LoVo (cell line): ENCODE measurements at regions not wholly inside any gene's neighbourhood (a gene's known extent, or its start where the extent isn't known, plus 50 kb on each side); places are given as distances from the start of the nearest gene placed in this dataset.
"Not testable (repeated sequence)": the region's sequence is repeated elsewhere in the genome, so short reads cannot be mapped to it uniquely, and the experiment has no call there.

Source experiments
- DNase-seq: peaks from one replicate; pipeline ENCODE4 v3.0.0-alpha.2; 2016; ENCODE audit warnings: low spot score

GRCh38 chr3:74978684-74979083 lies 364.2 kb upstream of the CNTN3 start:
- DNase-seq = no peak

- not testable (repeated sequence) for DNase-seq
Measured at GRCh38 chr3:74985028-74985904, 370.8 kb upstream of the CNTN3 start.

DNA sequence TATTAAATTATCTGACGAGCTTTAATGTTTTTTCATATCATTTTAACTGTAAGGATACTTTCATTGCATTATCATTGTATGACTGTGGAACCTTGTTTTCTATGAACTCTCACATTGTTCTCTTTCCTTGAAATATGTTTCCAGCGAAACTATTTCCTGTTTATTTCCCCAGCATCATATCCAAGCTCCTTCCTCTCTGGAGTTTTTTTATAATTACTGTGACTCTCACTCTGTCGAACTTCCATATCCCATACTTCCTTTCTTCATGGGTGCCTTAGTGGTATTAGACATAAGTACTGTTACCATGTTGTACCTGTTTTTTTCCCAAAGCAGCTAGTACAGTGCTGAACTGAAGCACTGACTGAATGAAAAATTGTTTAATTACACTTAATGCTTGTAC lies 373.6 kb upstream of the CNTN3 start:
- no peak for DNase-seq

GRCh38 chr3:74992898-74993297 lies 378.4 kb upstream of the CNTN3 start:
- DNase-seq = no peak

DNA sequence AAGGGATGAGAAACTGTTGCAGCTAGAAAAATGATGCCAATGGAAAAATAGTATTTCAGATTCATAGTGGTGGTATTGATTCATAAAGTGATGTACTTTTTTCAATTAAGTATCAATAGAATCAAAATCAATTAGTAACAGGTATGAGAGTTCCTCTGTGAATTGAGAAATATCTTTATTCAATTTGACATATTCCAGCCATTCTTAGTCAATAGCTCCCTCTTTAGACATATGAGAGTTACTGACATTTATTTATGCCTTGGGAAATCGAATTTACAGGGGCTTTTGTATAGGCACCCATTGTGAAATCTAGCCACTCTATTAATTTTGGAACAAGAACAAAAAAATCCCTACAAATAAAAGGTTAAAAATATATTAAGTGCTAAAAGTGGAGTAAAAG lies 386.9 kb upstream of the CNTN3 start:
- no peak for DNase-seq

GRCh38 chr3:75012791-75013331 lies 398.4 kb upstream of the CNTN3 start:
- DNase-seq = no peak

GRCh38 chr3:75014008-75014407 lies 399.5 kb upstream of the CNTN3 start:
- DNase-seq = no peak

GRCh38 chr3:75015280-75015679 lies 400.8 kb upstream of the CNTN3 start:
- DNase-seq = no peak

DNA sequence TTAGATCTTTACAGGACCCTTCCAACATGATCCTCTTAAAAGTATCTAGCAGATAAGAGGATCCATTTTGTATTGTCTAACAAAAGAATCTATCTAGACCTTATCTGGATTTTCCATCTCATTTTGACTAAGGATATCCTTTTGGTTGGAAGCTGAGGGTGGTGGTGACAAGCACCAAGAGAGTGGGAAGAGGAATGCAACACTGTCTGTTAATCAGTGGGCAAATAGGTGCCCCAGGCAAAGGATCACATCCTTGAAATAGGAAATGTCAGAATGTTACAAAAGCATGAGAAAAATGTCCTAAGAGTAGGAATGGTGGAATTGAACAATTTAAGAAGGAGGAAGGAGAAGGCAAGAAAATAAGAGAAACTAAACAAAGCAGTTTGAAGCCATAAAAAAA lies 420.7 kb upstream of the CNTN3 start:
- no peak for DNase-seq

- no peak for DNase-seq
Measured at GRCh38 chr3:75042941-75043340, 428.5 kb upstream of the CNTN3 start.

- no peak for DNase-seq
Measured at GRCh38 chr3:75048650-75049049, 434.2 kb upstream of the CNTN3 start.

- DNase-seq = no peak
Measured at GRCh38 chr3:75049533-75049932, 435.1 kb upstream of the CNTN3 start.

DNA sequence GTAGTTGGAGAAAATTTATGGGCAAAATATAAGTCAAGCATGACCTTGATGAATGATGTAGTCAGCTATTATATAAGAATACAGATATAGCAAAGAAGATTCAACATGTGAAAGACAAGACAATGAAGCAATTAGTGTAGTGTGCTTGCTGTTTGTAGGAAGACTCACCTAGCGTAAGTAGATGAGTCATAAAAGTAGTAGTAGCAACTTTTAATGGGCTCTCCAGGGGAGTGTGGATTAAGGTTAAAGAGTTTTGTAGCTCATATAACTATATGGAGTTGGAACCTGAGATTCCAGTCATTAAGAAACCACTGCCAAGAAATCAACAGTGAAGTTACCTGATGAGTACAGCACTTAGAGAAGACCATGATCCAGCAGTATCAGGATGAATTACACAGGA lies 444.7 kb upstream of the CNTN3 start:
- no peak for DNase-seq

DNA sequence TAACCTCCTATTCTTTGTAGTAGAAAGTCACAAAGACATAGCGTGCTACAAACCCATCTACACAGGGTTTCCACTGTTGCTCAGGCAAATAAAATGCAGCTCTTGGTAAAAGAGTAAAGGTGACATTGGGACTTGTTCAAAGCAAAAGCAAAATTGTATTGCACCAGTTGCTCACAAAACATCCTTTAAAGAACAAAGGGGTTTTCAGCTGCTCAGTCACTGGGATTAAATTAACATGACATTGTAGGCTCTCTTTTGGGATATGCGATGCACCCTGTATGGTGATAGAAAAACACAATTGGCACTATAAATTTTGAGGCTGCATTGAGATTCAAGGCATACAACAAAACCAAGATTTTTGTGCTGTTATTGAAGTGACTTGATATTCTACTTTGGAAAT lies 447.3 kb upstream of the CNTN3 start:
- no peak for DNase-seq

DNA sequence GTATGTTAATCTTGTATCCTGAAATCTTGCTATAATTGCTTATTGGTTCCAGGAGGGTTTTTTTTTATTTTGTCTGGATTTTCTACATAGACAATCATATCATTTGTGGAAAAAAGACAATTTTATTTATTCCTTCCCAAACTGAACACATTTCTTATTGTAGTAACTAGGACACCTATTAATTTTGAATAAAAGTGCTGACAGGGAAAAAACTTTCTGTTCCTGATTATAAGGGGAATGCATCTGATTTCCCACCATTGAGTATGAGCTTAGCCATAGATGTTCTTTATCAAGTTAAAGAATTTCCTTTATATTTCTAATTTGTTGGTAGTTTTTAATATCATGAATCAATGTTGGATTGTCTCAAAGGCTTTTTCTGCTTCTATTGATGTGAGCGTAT lies 460.7 kb upstream of the CNTN3 start:
- DNase-seq = no peak

GRCh38 chr3:75076481-75076880 lies 462.0 kb upstream of the CNTN3 start:
- DNase-seq = no peak

DNA sequence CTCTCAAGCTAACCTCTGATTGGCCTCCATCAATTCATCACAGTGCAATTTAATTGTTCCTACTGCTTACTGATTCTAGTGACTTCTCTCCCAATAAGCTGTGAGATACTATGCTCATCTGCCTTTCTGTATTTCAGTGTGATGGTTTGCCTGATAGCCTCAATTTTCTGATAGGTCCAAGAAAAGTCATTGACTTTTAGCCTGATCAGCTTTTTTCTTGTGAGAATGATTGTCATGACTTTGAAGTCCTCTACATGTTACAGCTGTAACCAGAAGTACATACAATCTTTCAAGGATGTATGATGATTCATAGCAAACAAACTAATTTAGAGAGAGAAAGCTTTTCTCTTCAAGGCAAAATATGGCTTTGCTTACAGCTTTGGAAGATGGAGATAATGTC lies 463.8 kb upstream of the CNTN3 start:
- no peak for DNase-seq

GRCh38 chr3:75082845-75083244 lies 468.4 kb upstream of the CNTN3 start:
- DNase-seq = no peak

GRCh38 chr3:75089841-75090240 lies 475.4 kb upstream of the CNTN3 start:
- DNase-seq = no peak

DNA sequence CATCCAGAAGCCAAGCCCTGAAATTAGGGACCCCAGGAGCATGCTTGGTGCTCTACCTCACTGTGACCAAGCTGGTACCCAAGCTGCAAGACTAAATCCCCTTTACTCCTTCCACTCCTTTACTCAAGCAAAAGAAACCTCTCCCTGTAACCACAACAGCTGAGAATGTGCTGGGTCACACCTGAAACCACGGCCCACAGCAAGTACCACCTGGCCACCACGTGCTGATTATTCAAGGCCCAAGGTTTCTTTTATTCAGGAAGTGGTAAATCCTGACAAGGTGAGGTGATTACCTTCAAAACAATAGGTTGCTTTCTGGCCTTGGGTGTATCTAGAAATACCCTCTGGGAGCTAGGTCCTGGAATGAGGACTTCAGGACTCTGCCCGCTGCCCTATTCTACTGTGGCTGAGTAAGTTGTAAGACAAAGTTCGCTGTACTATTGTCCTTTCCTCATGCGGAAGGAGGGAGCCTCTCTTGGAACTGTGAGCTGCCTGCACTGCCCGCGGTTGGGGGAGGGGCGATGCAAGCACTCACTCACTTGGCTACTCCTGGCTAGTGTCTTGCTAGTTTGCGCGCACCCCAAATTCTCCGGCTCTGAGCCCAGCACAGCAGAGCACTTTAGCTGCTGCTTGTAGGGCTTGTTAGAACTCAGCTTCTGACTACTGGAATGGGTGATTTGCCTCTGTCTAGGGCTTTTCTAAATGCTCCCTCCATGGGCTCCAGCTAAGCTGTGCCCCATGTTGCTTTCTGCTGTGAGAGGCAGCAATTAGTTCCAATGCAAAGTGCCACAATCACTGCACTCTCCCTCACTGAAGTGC lies 487.1 kb upstream of the CNTN3 start:
- DNase-seq = no peak

DNA sequence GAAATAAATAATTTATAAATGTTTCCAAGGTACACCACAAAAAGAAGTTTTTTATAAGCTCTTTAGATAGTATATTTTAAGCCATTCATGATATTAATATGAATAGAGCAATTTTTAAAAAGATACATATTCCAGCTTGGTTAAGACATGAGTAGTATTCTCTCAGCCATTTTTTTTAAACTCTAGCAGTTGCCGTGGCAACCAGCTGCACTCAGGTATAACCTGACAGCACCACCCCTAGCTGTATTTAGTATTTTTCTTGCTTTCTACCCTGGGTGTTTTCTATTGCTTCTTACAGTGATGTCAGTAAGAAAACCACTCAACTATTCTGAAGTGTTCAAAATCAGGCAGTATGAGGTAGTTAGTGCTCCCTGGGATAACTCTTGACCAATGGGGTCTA lies 496.3 kb upstream of the CNTN3 start:
- no peak for DNase-seq

- no peak for DNase-seq
Measured at GRCh38 chr3:75115695-75116094, 501.2 kb upstream of the CNTN3 start.

DNA sequence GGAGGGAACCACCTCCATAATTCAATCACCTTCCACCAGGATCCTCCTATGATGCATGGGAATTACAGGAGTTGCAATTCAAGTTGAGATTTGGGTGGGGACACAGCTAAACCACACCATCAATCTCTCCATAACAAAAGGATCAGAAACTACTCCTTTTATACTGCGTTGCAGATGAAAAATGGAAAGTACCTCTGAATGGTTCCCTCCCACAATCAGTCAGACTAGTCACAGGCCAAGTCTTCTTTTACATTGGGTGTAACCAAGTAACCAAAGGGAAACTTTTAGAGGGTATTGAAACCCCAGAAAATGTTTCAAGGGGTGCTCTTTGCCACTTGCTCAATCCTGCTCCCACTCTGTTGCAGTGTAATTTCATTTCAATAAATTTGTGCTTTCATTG lies 504.3 kb upstream of the CNTN3 start:
- DNase-seq = no peak
